Naive thymus-derived CD4-positive, alpha-beta T cell (primary cell): ENCODE measurements at regions not wholly inside any gene's neighbourhood (a gene's known extent, or its start where the extent isn't known, plus 50 kb on each side); places are given as distances from the start of the nearest gene placed in this dataset.

Source experiments
- ATAC-seq: fragments of 150-1000 bp; cut with Tn5 transposase; 2 replicates; pipeline ENCODE4 v1.10.0; 2021; ENCODE audit warnings: mild to moderate bottlenecking, moderate library complexity
- CTCF ChIA-PET: fragments of 350-600 bp; sonication (Branson Sonifier 250); formaldehyde crosslinking; loops from one replicate; lab custom pipeline; 2021; ENCODE audit warnings: antibody characterized with exemption; lab: Charles Lee
- POLR2A ChIA-PET: fragments of 350-600 bp; sonication (Branson Sonifier 250); formaldehyde crosslinking; loops from one replicate; lab custom pipeline; 2021; ENCODE audit warnings: antibody characterized with exemption, inconsistent platforms; lab: Charles Lee
- DNase-seq, 9 donors: peaks; one replicate each; pipeline versions ENCODE4 v3.0.0 to v3.0.0-alpha.2; 2020 to 2022; ENCODE audit warnings: mixed read lengths in 1 of 9
- H3K27ac ChIP-seq: one replicate; pipeline ENCODE4 v1.7.0; 2013; ENCODE audit warnings: mild to moderate bottlenecking, low read depth, low read length, moderate library complexity
- H3K27me3 ChIP-seq, 2 donors: one replicate each; pipeline ENCODE4 v1.7.0; 2013; ENCODE audit warnings: low read length in 2 of 2, mild to moderate bottlenecking in 2 of 2, moderate library complexity in 2 of 2; ENCODE audit not compliant: control insufficient read depth in 2 of 2, insufficient read depth in 2 of 2
- H3K36me3 ChIP-seq, 3 experiments: 1 replicate in 2 of 3; 2 replicates in 1 of 3; pipeline ENCODE4 v1.7.0; 2013; ENCODE audit warnings: low read length in 3 of 3, mild to moderate bottlenecking in 3 of 3, moderate library complexity in 1 of 3; ENCODE audit not compliant: insufficient read depth in 3 of 3, control insufficient read depth in 2 of 3
- H3K4me1 ChIP-seq, 2 donors: one replicate each; pipeline ENCODE4 v1.7.0; 2013; ENCODE audit warnings: low read length in 2 of 2, mild to moderate bottlenecking in 2 of 2, moderate library complexity in 1 of 2; ENCODE audit not compliant: control insufficient read depth in 2 of 2, insufficient read depth in 2 of 2
- H3K4me3 ChIP-seq: 2 replicates; pipeline ENCODE4 v1.7.0; 2013; ENCODE audit warnings: mild to moderate bottlenecking, low read length
- H3K9me3 ChIP-seq, 3 experiments: 1 replicate in 2 of 3; 2 replicates in 1 of 3; pipeline ENCODE4 v1.7.0; 2013; ENCODE audit warnings: low read length in 3 of 3; ENCODE audit not compliant: control insufficient read depth in 2 of 3
- H3K27ac Mint-ChIP-seq, 9 donors: one replicate each; pipeline ENCODE4 v1.8.0; 2020 to 2022; ENCODE audit warnings: mixed read lengths in 9 of 9, mild to moderate bottlenecking in 8 of 9, moderate library complexity in 5 of 9, inconsistent platforms in 2 of 9
- H3K27me3 Mint-ChIP-seq, 5 donors: one replicate each; pipeline ENCODE4 v1.8.0; 2021 to 2022; ENCODE audit warnings: mixed read lengths in 5 of 5, mild to moderate bottlenecking in 1 of 5
- H3K36me3 Mint-ChIP-seq, 5 donors: one replicate each; pipeline ENCODE4 v1.8.0; 2020 to 2022; ENCODE audit warnings: mixed read lengths in 5 of 5, mild to moderate bottlenecking in 3 of 5, inconsistent platforms in 1 of 5
- H3K4me1 Mint-ChIP-seq, 7 donors: one replicate each; pipeline ENCODE4 v1.8.0; 2020 to 2022; ENCODE audit warnings: mixed read lengths in 7 of 7, mild to moderate bottlenecking in 3 of 7, inconsistent platforms in 1 of 7
- H3K4me3 Mint-ChIP-seq, 10 donors: one replicate each; pipeline ENCODE4 v1.8.0; 2020 to 2022; ENCODE audit warnings: mild to moderate bottlenecking in 10 of 10, mixed read lengths in 10 of 10, moderate library complexity in 6 of 10, inconsistent platforms in 2 of 10
- H3K9me3 Mint-ChIP-seq, 11 donors: one replicate each; pipeline ENCODE4 v1.8.0; 2020 to 2022; ENCODE audit warnings: mixed read lengths in 11 of 11, mild to moderate bottlenecking in 4 of 11, inconsistent platforms in 1 of 11, moderate library complexity in 1 of 11
- intact Hi-C, 2 donors: fragments of 100-400 bp; cut with micrococcal nuclease; formaldehyde crosslinking; loops; one replicate each; pipeline ENCODE4 v1.15.1; 2023

DNA sequence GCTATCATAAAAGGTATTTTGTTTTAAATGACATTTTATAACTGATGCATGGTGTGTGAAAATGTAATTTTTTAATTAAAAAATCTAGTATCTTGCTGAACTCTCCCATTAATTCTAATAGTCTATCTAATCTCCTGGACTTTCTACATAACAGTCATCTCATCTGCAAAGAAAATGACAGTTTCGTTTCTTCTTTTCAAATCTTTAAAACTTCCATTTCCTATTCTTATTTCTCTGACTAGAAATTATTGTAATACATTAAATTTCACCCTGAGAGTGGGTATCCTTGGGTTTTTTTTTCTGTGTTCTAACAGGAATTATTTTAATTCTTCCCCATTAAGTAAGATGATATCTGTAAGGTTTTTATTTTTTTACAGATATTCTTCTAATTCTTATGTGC lies 120.1 kb downstream of the KCNF1 start:
- no peaks in the 10 kb centered on the region for H3K36me3 ChIP-seq
- Mint-ChIP-seq H3K9me3 (peaks cover 3 to 40% (median 15%) of the 10 kb centered on the region in 11 donors), H3K4me3 (no peak overlapping the region), H3K36me3 (peaks cover 0 to 7% (median 2%) of the 10 kb centered on the region in 5 donors), H3K27ac (no peak overlapping the region), H3K27me3 (peaks cover 11 to 23% (median 16%) of the 10 kb centered on the region in 5 donors), H3K4me1 (no peaks in the 10 kb centered on the region)
- H3K27ac ChIP-seq = no peak overlapping the region
- intact Hi-C loops = no loop called here
- ATAC-seq (no peak), DNase-seq (no peak)
- H3K4me3 ChIP-seq = no peak overlapping the region
- CTCF ChIA-PET = interaction anchor here (0.6 kb wide), 1 partner anchor 10 kb away, joined by 3 read pairs; no protein-coding TSS in a partner anchor
- H3K27me3 ChIP-seq = peaks cover 0 to 2% of the 10 kb centered on the region in 2 donors
- POLR2A ChIA-PET = no interaction called here
- H3K4me1 ChIP-seq = no peaks in the 10 kb centered on the region
- no peaks in the 10 kb centered on the region for H3K9me3 ChIP-seq

DNA sequence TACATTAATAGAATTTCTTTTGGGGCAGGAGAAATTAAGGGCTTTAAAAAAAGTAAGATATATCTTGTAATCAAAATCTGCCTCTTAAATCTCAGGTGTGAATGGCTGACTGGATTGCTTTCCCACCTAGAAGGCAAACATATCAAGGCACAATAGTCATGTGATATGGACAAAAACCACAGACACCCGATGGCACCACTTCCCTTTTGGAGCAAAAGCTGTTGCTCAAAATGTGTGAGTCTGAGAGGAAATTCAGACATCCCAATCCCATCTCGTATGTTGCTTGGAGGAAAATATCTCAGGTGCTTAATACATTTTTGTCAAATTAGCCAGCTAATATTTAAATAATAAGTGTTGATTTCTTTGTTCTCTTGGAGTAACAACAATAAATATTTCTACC lies 120.7 kb downstream of the KCNF1 start:
- H3K9me3 ChIP-seq = no peaks in the 10 kb centered on the region
- peaks cover 0 to 11% (median 7%) of the 10 kb centered on the region in 5 donors for H3K36me3 Mint-ChIP-seq
- no peak overlapping the region for H3K27ac Mint-ChIP-seq
- H3K4me1 ChIP-seq = no peaks in the 10 kb centered on the region
- ChIA-PET CTCF (interaction anchor here (0.6 kb wide), 1 partner anchor 10 kb away, joined by 3 read pairs; no protein-coding TSS in a partner anchor), POLR2A (no interaction called here)
- peaks cover 0 to 2% of the 10 kb centered on the region in 2 donors for H3K27me3 ChIP-seq
- peaks cover 3 to 45% (median 21%) of the 10 kb centered on the region in 11 donors for H3K9me3 Mint-ChIP-seq
- peaks cover 15 to 28% (median 18%) of the 10 kb centered on the region in 5 donors for H3K27me3 Mint-ChIP-seq
- H3K4me3 Mint-ChIP-seq = no peak overlapping the region
- H3K4me1 Mint-ChIP-seq = no peaks in the 10 kb centered on the region
- H3K36me3 ChIP-seq = no peaks in the 10 kb centered on the region
- DNase-seq (no peak), ATAC-seq (no peak)
- no peak overlapping the region for H3K27ac ChIP-seq
- no peak overlapping the region for H3K4me3 ChIP-seq
- intact Hi-C loops = no loop called here

DNA sequence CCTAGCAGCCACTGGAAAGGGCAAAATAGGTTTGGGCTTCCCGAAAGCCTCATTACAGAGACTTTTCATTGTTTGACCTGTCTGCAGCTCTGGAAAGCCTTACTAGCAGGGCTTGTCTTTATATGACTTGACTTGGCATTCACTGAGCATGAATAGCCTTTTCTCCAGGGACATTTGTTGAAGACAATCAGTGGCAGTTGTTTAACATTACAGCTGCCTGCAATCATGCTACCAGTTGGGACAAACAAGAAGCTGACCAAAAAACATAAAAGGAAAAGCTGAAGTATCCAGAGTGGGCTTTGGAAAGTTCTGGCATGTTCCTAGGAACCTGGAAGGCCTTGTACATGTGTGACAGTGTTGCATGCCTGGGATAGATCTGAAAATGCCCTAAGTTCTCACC lies 121.4 kb downstream of the KCNF1 start:
- Mint-ChIP-seq H3K27ac (no peak overlapping the region), H3K27me3 (peaks cover 21 to 28% (median 22%) of the 10 kb centered on the region in 5 donors), H3K36me3 (peaks cover 0 to 11% (median 9%) of the 10 kb centered on the region in 5 donors), H3K4me3 (no peak overlapping the region), H3K4me1 (no peaks in the 10 kb centered on the region), H3K9me3 (peaks cover 5 to 53% (median 25%) of the 10 kb centered on the region in 11 donors)
- Histone ChIP-seq H3K36me3 (no peaks in the 10 kb centered on the region), H3K4me3 (no peak overlapping the region), H3K27ac (no peak overlapping the region), H3K4me1 (no peaks in the 10 kb centered on the region), H3K9me3 (no peaks in the 10 kb centered on the region), H3K27me3 (peaks cover 0 to 2% of the 10 kb centered on the region in 2 donors)
- DNase-seq = no peak
- intact Hi-C loops = no loop called here
- ChIA-PET CTCF (no interaction called here), POLR2A (no interaction called here)
- ATAC-seq = no peak

DNA sequence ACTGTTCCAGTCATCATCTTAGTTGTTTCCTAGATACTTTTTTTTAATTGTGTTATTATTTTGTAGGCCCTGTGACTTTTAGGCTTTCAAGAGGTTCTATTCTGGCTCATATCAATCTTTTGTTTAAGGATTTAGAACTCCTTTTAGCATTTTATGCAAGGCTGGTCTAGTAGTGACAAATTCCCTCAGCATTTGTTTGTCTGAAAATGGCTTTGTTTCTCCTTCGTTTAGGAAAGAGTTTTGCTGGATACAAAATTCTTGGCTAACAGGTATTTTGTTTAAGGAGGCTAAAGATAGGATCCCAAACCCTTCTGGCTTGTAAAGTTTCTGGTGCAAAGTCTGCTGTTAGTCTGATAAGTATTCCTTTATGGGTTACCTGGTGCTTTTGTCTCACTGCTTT lies 116.6 kb upstream of the SLC66A3 start:
- Mint-ChIP-seq H3K9me3 (peaks cover 12 to 78% (median 40%) of the 10 kb centered on the region in 11 donors), H3K27ac (no peak overlapping the region), H3K4me1 (no peaks in the 10 kb centered on the region), H3K4me3 (no peak overlapping the region), H3K27me3 (peaks cover 30 to 59% (median 47%) of the 10 kb centered on the region in 5 donors), H3K36me3 (peaks cover 0 to 26% (median 13%) of the 10 kb centered on the region in 5 donors)
- intact Hi-C loops = no loop called here
- Histone ChIP-seq H3K4me1 (no peaks in the 10 kb centered on the region), H3K9me3 (peaks cover 0 to 6% (median 0%) of the 10 kb centered on the region in 3 experiments), H3K27me3 (no peaks in the 10 kb centered on the region), H3K4me3 (no peak overlapping the region), H3K27ac (no peak overlapping the region), H3K36me3 (no peaks in the 10 kb centered on the region)
- POLR2A ChIA-PET = no interaction called here
- CTCF ChIA-PET = no interaction called here
- DNase-seq (no peak), ATAC-seq (no peak)

DNA sequence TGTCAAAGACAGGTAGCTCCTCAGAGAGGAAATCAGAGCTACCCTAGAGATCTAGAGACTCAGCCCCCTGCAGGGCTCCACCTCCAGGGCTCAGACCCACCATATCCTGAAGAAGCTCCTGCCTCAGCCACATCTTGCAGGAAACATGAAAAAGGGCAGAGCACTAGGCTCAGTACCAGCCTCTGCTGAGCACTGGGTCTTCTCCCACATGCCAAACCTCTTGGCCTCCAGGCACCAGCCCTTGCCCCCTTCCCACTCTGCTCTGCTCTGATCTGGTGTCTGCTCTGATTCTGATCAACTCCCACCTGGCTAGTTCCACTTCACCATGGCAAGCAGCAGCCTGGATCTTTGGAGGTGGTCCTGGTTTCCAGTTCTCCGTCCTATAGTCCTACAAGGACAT lies 114.3 kb upstream of the SLC66A3 start:
- Histone ChIP-seq H3K36me3 (no peaks in the 10 kb centered on the region), H3K9me3 (peaks cover 0 to 6% (median 0%) of the 10 kb centered on the region in 3 experiments), H3K4me3 (no peak overlapping the region), H3K27me3 (no peaks in the 10 kb centered on the region), H3K27ac (no peak overlapping the region), H3K4me1 (no peaks in the 10 kb centered on the region)
- peaks cover 12 to 57% (median 36%) of the 10 kb centered on the region in 11 donors for H3K9me3 Mint-ChIP-seq
- H3K4me1 Mint-ChIP-seq = no peaks in the 10 kb centered on the region
- no peak overlapping the region for H3K27ac Mint-ChIP-seq
- H3K4me3 Mint-ChIP-seq = no peak overlapping the region
- H3K27me3 Mint-ChIP-seq = peaks cover 24 to 56% (median 45%) of the 10 kb centered on the region in 5 donors
- DNase-seq (no peak), ATAC-seq (no peak)
- POLR2A ChIA-PET = no interaction called here
- CTCF ChIA-PET = no interaction called here
- intact Hi-C loops = no loop called here
- H3K36me3 Mint-ChIP-seq = peaks cover 0 to 26% (median 13%) of the 10 kb centered on the region in 5 donors

DNA sequence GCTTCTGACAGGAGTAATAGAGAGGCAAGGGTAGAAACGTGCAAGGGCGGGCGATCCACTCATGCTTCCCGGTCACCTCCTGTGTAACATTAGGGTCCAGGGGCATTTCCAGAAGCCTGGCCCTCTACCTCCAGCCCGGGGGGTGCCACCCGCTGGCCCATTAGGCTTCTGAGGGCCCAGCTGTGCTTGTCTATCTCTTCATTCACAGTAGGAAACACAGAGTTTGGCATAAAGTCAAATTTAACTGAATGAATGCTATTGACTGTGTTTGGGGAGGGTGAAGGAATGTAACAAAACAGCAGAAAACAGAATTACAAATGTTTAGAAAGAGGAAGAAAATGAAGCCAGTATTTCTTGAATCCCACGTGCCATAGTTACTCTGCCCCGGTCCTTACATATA lies 112.4 kb upstream of the SLC66A3 start:
- ChIA-PET POLR2A (no interaction called here), CTCF (no interaction called here)
- Mint-ChIP-seq H3K9me3 (peaks cover 6 to 39% (median 20%) of the 10 kb centered on the region in 11 donors), H3K4me1 (no peaks in the 10 kb centered on the region), H3K4me3 (no peak overlapping the region), H3K27ac (no peak overlapping the region), H3K36me3 (peaks cover 0 to 19% (median 5%) of the 10 kb centered on the region in 5 donors), H3K27me3 (peaks cover 21 to 39% (median 27%) of the 10 kb centered on the region in 5 donors)
- H3K4me1 ChIP-seq = no peaks in the 10 kb centered on the region
- no peaks in the 10 kb centered on the region for H3K27me3 ChIP-seq
- H3K4me3 ChIP-seq = no peak overlapping the region
- intact Hi-C loops = no loop called here
- no peak for ATAC-seq
- H3K9me3 ChIP-seq = peaks cover 0 to 6% (median 0%) of the 10 kb centered on the region in 3 experiments
- H3K27ac ChIP-seq = no peak overlapping the region
- H3K36me3 ChIP-seq = no peaks in the 10 kb centered on the region
- DNase-seq = no peak

DNA sequence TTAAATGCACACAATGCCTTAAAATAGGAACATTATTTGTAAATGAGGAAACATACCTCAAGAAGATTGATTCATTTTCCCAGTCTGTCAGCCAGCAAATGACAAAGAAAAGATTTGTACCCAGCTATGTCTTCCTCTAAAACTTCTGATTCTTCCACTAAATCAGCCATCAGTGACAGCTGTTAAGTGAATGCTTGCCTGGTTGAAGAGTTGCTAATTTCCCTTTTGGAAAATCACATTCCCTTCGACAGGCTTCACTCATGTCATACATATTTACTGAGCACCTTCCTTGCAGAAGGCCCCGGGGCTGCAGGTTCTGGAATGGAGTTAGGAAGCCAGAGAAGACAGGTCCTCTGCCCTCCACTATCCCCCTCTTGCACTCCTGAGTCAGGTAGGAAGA lies 112.0 kb upstream of the SLC66A3 start:
- no peak for DNase-seq
- intact Hi-C loops = no loop called here
- POLR2A ChIA-PET = no interaction called here

More for the DNA sequence above, 112.0 kb upstream of the SLC66A3 start:
- Mint-ChIP-seq H3K9me3 (peaks cover 6 to 35% (median 16%) of the 10 kb centered on the region in 11 donors), H3K4me1 (no peaks in the 10 kb centered on the region), H3K36me3 (peaks cover 0 to 19% (median 5%) of the 10 kb centered on the region in 5 donors), H3K27ac (no peak overlapping the region), H3K4me3 (no peak overlapping the region), H3K27me3 (peaks cover 18 to 35% (median 26%) of the 10 kb centered on the region in 5 donors)
- no peak overlapping the region for H3K4me3 ChIP-seq
- H3K9me3 ChIP-seq = peaks cover 0 to 6% (median 0%) of the 10 kb centered on the region in 3 experiments
- CTCF ChIA-PET = no interaction called here
- ATAC-seq = no peak
- H3K27ac ChIP-seq = no peak overlapping the region
- no peaks in the 10 kb centered on the region for H3K27me3 ChIP-seq
- no peaks in the 10 kb centered on the region for H3K36me3 ChIP-seq
- no peaks in the 10 kb centered on the region for H3K4me1 ChIP-seq
